ENCODE measurements at regions not wholly inside any gene's neighbourhood (a gene's known extent, or its start where the extent isn't known, plus 50 kb on each side); places are given as distances from the start of the nearest gene placed in this dataset.

- TF ChIP-seq POLR2AphosphoS5 (IDR thresholded peaks at IDR 0.05) = no peak
- no peak for TF ChIP-seq CTCF (IDR thresholded peaks at IDR 0.05)
- no peak for TF ChIP-seq POLR2A (IDR thresholded peaks at IDR 0.05)
- TF ChIP-seq EP300 (IDR thresholded peaks at IDR 0.05; ENCODE audit: low read depth) = no peak
Observed at GRCh38 chr3:94378322-94378721, 315.5 kb downstream of the NSUN3 start.

Data from transverse colon (tissue), 4 donors.